ENCODE measurements at regions not wholly inside any gene's neighbourhood (a gene's known extent, or its start where the extent isn't known, plus 50 kb on each side); places are given as distances from the start of the nearest gene placed in this dataset.

DNA sequence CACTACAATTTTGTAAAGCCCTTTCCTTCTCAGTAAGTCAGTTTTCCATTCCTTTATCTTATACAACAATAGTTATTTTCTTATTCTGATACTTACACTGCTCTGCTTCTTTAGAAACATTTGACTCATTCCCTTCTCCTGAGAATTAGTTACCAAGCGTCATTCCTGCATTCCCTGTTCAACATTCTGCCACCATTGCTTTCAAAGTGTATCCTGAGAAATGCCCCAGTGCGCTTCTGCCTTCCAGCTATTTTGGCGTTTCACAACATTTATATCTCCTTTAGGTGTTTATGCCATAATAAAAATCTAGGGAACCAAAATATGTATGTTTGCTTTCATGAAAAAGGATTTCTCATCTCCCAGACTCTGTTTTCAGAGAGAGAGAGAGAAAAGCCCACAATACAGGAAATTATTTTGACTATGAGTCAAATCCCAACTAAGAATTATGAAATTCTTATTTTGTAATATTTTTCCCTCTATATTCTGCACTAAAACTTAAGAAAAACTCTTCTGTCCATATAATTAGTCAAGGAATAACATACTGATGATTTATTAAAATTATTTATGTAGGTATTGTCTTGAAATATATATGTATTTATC is 118.2 kb upstream of the RAP2B start:
- no peak for TF ChIP-seq CTCF (conservative IDR thresholded peaks at IDR 0.05; ENCODE audit: low read length)
- TF ChIP-seq EZH2phosphoT487 (IDR thresholded peaks at IDR 0.05; ENCODE audit: borderline replicate concordance, low read depth, low read length) = no peak

Data from OCI-LY7 (cell line).